GM23338 (cell line): ENCODE measurements at regions not wholly inside any gene's neighbourhood (a gene's known extent, or its start where the extent isn't known, plus 50 kb on each side); places are given as distances from the start of the nearest gene placed in this dataset.

Experiments used
- ATAC-seq: fragments of 200-7000 bp; cut with Tn5 transposase; 3 replicates; pipeline ENCODE4 v1.9.1; 2020
- DNase-seq: peaks from one replicate; pipeline ENCODE4 v3.0.0-alpha.2; 2015; ENCODE audit warnings: low spot score
- H2AFZ ChIP-seq: fragments of 200-600 bp; sonication (generic); 2 replicates; pipeline ENCODE4 v1.8.0; 2016; ENCODE audit warnings: antibody characterized with exemption, mild to moderate bottlenecking, moderate library complexity
- H3F3A ChIP-seq: fragments of 200-600 bp; sonication (generic); replicated peaks from 2 replicates; pipeline ENCODE4 v1.8.0; 2017; ENCODE audit warnings: antibody characterized with exemption, mixed run types, low read depth
- H3K27ac ChIP-seq: fragments of 200-600 bp; sonication (generic); 2 replicates; pipeline ENCODE4 v1.6.1; 2016; ENCODE audit warnings: low read depth
- H3K27me3 ChIP-seq: fragments of 200-600 bp; sonication (generic); 2 replicates; pipeline ENCODE4 v1.8.0; 2016; ENCODE audit warnings: mild to moderate bottlenecking, mixed run types, moderate library complexity; ENCODE audit not compliant: insufficient read depth
- H3K36me3 ChIP-seq: fragments of 200-600 bp; sonication (generic); 2 replicates; pipeline ENCODE4 v1.8.0; 2016; ENCODE audit warnings: mild to moderate bottlenecking; ENCODE audit not compliant: insufficient read depth
- H3K4me1 ChIP-seq: fragments of 200-600 bp; sonication (generic); 2 replicates; pipeline ENCODE4 v1.8.0; 2016; ENCODE audit warnings: mild to moderate bottlenecking, moderate library complexity; ENCODE audit not compliant: insufficient read depth
- H3K4me2 ChIP-seq: fragments of 200-600 bp; sonication (generic); 2 replicates; pipeline ENCODE4 v1.7.1; 2017; ENCODE audit warnings: mixed run types
- H3K4me3 ChIP-seq: fragments of 200-600 bp; sonication (generic); 2 replicates; pipeline ENCODE4 v1.6.1; 2016; ENCODE audit warnings: mixed run types
- H3K79me2 ChIP-seq: fragments of 200-600 bp; sonication (generic); replicated peaks from 2 replicates; pipeline ENCODE4 v1.8.0; 2017; ENCODE audit warnings: mild to moderate bottlenecking; ENCODE audit not compliant: insufficient read depth
- H3K9me2 ChIP-seq: fragments of 200-600 bp; sonication (generic); 2 replicates; pipeline ENCODE4 v1.8.0; 2017; ENCODE audit not compliant: insufficient read depth
- H4K20me1 ChIP-seq: fragments of 200-600 bp; sonication (generic); replicated peaks from 2 replicates; pipeline ENCODE4 v1.8.0; 2017; ENCODE audit warnings: mild to moderate bottlenecking; ENCODE audit not compliant: insufficient read depth
- H3K27ac Mint-ChIP-seq: 2 replicates; pipeline ENCODE4 v1.8.0; 2020; ENCODE audit warnings: inconsistent platforms, mild to moderate bottlenecking, moderate library complexity, mixed read lengths
- H3K27me3 Mint-ChIP-seq: 3 replicates; pipeline ENCODE4 v1.8.0; 2022; ENCODE audit warnings: low read depth, mild to moderate bottlenecking, moderate library complexity, mixed read lengths, inconsistent platforms; ENCODE audit not compliant: insufficient read depth, poor library complexity
- H3K36me3 Mint-ChIP-seq: 3 replicates; pipeline ENCODE4 v1.8.0; 2021; ENCODE audit warnings: low read depth, mild to moderate bottlenecking, inconsistent platforms, moderate library complexity, mixed read lengths
- H3K4me1 Mint-ChIP-seq: 3 replicates; pipeline ENCODE4 v1.8.0; 2020; ENCODE audit warnings: mild to moderate bottlenecking, inconsistent platforms, mixed read lengths
- H3K4me3 Mint-ChIP-seq: 3 replicates; pipeline ENCODE4 v1.8.0; 2021; ENCODE audit warnings: moderate library complexity, mild to moderate bottlenecking, inconsistent platforms, mixed read lengths
- H3K9me3 Mint-ChIP-seq: 3 replicates; pipeline ENCODE4 v1.8.0; 2020; ENCODE audit warnings: moderate library complexity, mild to moderate bottlenecking, inconsistent platforms, mixed read lengths
- CREB1 ChIP-seq: fragments of 250-450 bp; sonication (Bioruptor Pico); IDR thresholded peaks from 2 replicates; pipeline ENCODE4 v1.5.0; 2020; ENCODE audit warnings: low read depth, mild to moderate bottlenecking, moderate library complexity
- CTCF ChIP-seq, 2 experiments: fragments of 200-600 bp in 1 of 2; sonication (generic) in 1 of 2; conservative IDR thresholded peaks; 2 replicates each; pipeline versions ENCODE4 v1.5.1 to v1.6.1; 2016 to 2017; ENCODE audit warnings: antibody characterized with exemption in 2 of 2, low read depth in 2 of 2, mild to moderate bottlenecking in 2 of 2, moderate library complexity in 1 of 2
- ETS1 ChIP-seq: IDR thresholded peaks from 2 replicates; pipeline ENCODE4 v1.6.1; 2016; ENCODE audit warnings: antibody characterized with exemption
- EZH2 ChIP-seq: fragments of 200-600 bp; sonication (generic); IDR thresholded peaks from one replicate; pipeline ENCODE4 v1.8.0; 2017; ENCODE audit warnings: antibody characterized with exemption, mild to moderate bottlenecking, low read depth; ENCODE audit not compliant: unreplicated experiment
- EZH2phosphoT487 ChIP-seq: fragments of 200-600 bp; sonication (generic); IDR thresholded peaks from one replicate; pipeline ENCODE4 v1.8.1; 2018; ENCODE audit warnings: antibody characterized with exemption; ENCODE audit not compliant: unreplicated experiment
- JUNB ChIP-seq: IDR thresholded peaks from one replicate; pipeline ENCODE4 v1.6.1; 2016; ENCODE audit warnings: antibody characterized with exemption; ENCODE audit not compliant: unreplicated experiment
- NANOG ChIP-seq: IDR thresholded peaks from 2 replicates; pipeline ENCODE4 v1.6.1; 2016; ENCODE audit warnings: antibody characterized with exemption, borderline replicate concordance
- POLR2AphosphoS5 ChIP-seq: IDR thresholded peaks from 2 replicates; pipeline ENCODE4 v1.6.1; 2016; ENCODE audit warnings: antibody characterized with exemption, low read depth
- REST ChIP-seq: IDR thresholded peaks from one replicate; pipeline ENCODE4 v1.6.1; 2018; ENCODE audit warnings: antibody characterized with exemption; ENCODE audit not compliant: unreplicated experiment
- STAT1 ChIP-seq: IDR thresholded peaks from one replicate; pipeline ENCODE4 v1.6.1; 2016; ENCODE audit warnings: antibody characterized with exemption; ENCODE audit not compliant: unreplicated experiment
- ZNF114 ChIP-seq: fragments of 250-450 bp; sonication (Bioruptor Pico); IDR thresholded peaks from 2 replicates; pipeline ENCODE4 v1.5.0; 2020; ENCODE audit warnings: mild to moderate bottlenecking, moderate library complexity
- ZNF331 ChIP-seq: fragments of 250-450 bp; sonication (Bioruptor Pico); IDR thresholded peaks from 2 replicates; pipeline ENCODE4 v1.5.0; 2020; ENCODE audit warnings: low read depth, mild to moderate bottlenecking, moderate library complexity
- ZNF462 ChIP-seq: fragments of 250-450 bp; sonication (Bioruptor Pico); IDR thresholded peaks from 2 replicates; pipeline ENCODE4 v1.5.0; 2020; ENCODE audit warnings: mild to moderate bottlenecking, moderate library complexity

- no peaks in the 10 kb centered on the region for H3K36me3 Mint-ChIP-seq
- no peaks in the 10 kb centered on the region; the same call in 1 of the 2 replicates for H3K9me2 ChIP-seq
- no peak overlapping the region for H2AFZ ChIP-seq
- H3K4me3 Mint-ChIP-seq: no peak overlapping the region
- ATAC-seq (no peak), DNase-seq (no peak)
- H3F3A ChIP-seq: no peaks in the 10 kb centered on the region
- H3K36me3 ChIP-seq: no peaks in the 10 kb centered on the region
- no peaks in the 10 kb centered on the region for H4K20me1 ChIP-seq
- no peak overlapping the region for H3K4me2 ChIP-seq
- H3K4me3 ChIP-seq: no peak overlapping the region
- no peaks in the 10 kb centered on the region for H3K4me1 ChIP-seq
- H3K27me3 Mint-ChIP-seq: no peaks in the 10 kb centered on the region
- H3K4me1 Mint-ChIP-seq: no peaks in the 10 kb centered on the region
- H3K27ac Mint-ChIP-seq: no peak overlapping the region
- no peaks in the 10 kb centered on the region; the same call in 2 of the 3 replicates for H3K9me3 Mint-ChIP-seq
- TF ChIP-seq NANOG: no peak
- no peak for TF ChIP-seq EZH2
- no peak for TF ChIP-seq EZH2phosphoT487
- no peak for TF ChIP-seq CREB1 (CRISPR knock-in tag)
- no peak for TF ChIP-seq ZNF462 (CRISPR knock-in tag)
- no peak for TF ChIP-seq ETS1
- TF ChIP-seq ZNF114: no peak
- TF ChIP-seq STAT1: no peak
- TF ChIP-seq REST: no peak
- TF ChIP-seq POLR2AphosphoS5: no peak
- no peak for TF ChIP-seq ZNF331 (CRISPR knock-in tag)
- no peak for TF ChIP-seq JUNB
- no peak for TF ChIP-seq CTCF (conservative IDR thresholded peaks at IDR 0.05; ENCODE audit: low read depth in 2 of 2)
- H3K27ac ChIP-seq: no peak overlapping the region
- no peaks in the 10 kb centered on the region for H3K27me3 ChIP-seq
- no peaks in the 10 kb centered on the region for H3K79me2 ChIP-seq
Measured at GRCh38 chr4:173859091-173859713, 329.2 kb upstream of the HAND2 start.
